DMS53 treated with DMSO at 0.1 percent for 48 hours (cell line): ENCODE measurements at regions not wholly inside any gene's neighbourhood (a gene's known extent, or its start where the extent isn't known, plus 50 kb on each side); places are given as distances from the start of the nearest gene placed in this dataset.
"Not testable (repeated sequence)": the region's sequence is repeated elsewhere in the genome, so short reads cannot be mapped to it uniquely, and the experiment has no call there.

ENCODE experiments used
- DNase-seq: peaks from one replicate; lab custom pipeline; 2025; ENCODE audit not compliant: unreplicated experiment; lab: John Stamatoyannopoulos, UW

DNA sequence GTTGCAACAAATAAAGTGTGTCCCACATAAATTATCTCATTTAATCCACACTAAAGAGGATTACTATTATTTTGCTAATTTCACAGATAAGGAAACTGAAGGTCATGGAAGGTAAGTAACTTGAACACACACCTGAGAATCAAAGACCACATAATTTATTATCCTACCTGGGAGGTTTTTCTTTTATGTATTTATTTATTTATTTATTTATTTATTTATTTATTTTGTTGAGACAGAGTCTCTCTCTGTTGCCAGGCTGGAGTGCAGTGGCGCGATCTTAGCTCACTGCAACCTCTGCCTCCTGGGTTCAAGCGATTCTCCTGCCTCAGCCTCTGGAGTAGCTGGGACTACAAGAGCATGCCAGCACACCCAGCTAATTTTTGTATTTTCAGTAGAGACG lies 1011.4 kb downstream of the VRK1 start:
- not testable (repeated sequence) for DNase-seq

DNA sequence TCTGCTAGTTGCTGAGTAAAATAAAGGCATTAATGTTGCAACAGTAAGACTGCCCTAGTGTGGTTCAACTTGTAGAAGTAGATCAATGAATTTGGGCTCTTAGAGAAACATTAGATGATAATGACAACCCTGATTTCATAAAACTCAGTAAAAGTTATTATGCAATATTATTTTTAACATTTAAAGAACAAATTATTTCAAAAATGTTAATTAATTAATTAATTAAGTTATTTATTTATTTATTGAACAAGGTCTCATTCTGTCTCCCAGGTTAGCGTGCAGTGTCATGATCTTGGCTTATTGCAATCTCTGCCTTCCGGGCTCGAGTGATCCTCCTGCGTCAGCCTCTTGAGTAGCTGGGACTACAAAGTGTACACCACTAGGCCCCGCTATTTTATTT lies 1016.4 kb downstream of the VRK1 start:
- no peak for DNase-seq

DNA sequence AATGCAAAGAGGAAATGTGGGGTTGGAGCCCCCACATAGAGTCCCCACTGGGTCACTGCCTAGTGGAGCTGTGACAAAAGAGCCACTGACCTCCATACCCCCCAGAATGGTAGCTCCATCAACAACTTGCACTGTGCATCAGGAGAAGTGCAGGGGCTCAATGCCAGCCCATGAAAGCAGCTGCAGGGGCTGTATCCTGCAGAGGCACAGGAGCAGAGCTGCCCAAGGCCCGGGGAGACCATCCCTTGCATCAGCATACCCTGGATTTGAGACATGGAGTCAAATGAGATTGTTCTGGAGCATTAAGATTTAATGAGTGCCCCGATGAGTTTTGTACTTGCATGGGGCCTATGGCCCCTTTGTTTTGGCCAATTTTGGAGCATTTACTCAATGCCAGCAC lies 1023.6 kb downstream of the VRK1 start:
- DNase-seq = no peak

DNA sequence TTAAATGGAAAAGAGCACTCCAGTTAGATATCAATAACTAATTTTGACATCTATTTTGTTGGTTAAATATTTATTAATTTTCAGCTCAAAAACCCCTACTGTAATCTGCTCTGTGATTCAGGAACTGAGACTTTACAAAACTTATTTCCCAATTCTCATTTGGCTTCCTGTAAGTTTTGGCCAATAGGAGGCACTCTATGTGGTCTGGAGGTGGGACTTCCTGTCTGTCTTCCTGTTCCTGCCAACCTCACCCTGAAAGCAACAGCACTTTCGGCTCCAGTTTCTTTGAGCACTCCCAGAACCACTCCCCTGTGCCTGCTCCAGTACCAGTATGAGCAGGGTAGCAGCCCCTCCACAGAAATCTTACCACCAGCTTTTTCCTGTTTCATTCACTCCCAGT lies 1027.0 kb downstream of the VRK1 start:
- no peak for DNase-seq

DNA sequence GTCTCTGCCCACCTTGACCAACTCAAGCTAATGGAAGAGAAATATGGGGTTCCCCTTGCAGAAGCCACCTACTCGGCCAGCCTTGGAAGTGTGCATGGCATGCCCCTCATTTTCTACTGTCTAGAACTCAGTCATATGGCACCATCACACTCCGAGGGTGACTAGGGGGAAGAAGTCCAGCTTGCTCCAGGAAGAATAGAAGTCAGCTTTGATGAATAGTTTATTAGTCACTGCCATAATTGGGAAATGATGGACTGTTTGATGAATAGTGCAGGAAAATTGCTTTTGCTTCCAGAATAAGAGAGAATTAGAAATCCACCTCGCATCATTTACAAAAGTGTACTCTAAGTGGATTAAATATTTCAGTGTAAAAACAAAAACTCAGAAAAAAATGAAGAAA lies 1030.6 kb downstream of the VRK1 start:
- DNase-seq = no peak

DNA sequence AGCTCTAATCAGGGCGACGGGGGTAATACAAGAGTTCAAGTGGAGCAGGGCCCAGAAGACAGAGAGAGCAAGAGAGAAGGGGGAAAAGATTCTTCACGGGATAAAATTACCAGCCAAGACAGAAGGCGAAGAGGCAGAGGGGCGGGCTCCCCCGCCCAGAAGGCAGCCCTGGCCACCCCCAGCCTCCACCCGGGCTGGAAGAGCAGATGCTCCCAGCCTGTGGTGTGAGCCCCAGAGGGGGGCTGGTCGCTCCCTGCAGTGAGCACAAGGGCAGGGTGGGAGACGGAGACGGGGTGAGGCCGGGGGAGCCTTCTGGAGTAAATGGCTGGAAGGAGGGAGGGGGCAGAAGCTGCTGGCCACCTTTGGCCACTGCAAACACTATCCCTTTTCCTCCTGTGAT lies 1035.6 kb downstream of the VRK1 start:
- DNase-seq = no peak

DNA sequence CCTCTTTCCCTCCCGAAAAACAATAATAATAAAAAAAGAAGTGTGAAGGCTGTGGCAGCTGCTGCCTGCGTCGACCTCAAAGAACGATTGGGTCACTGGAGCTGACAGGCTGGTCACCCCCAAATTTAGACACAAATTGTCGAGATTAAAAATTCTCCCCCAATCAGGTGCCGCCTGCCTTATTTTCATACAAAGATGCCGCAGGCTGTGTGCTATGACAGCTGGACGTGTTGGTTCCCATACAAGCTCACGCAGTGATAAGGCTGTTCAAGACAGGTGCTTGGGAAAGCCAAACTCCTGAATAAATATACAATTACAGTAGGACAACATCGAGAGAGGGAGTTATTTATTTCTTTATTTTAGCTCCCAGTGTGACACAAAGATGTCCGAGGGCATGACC lies 1041.8 kb downstream of the VRK1 start:
- no peak for DNase-seq

DNA sequence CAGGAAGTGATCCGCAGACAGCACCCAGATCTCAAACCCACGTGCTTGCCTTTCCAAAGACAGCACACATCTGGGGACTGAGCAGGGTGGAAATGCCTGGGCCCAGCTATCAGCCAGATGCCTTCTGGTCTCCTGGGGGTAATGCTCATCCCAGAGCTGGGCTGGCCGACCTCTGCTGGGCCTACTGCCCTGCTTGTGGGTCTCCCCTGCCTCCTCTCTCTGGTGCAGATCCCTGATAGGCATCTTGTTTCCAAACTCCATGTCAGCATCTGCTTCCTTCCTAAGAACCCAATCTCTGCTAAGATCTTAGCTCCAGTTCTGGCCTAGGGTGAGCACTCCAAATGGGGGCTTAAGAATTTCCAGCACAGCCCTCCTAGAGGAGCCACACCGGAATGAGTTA lies 1043.0 kb downstream of the VRK1 start:
- no peak for DNase-seq

DNA sequence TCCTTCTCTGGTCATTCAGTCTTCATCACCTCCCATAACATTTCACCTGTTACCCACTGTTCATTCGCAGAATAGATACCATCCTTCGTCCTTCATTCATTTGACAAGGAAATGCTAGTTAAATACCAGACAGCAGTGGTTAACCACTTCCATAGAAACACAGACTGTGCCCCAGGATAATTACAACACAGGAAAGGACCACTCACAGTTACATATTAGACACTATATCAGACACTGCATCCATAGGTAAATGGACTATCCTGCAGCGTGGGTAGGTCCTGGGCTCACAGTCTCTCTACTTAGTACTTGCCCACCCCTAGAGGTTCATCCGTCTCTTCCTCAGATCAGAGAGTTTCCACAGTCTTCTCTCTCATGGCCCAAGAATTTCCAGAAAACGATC lies 1044.6 kb downstream of the VRK1 start:
- DNase-seq = no peak

DNA sequence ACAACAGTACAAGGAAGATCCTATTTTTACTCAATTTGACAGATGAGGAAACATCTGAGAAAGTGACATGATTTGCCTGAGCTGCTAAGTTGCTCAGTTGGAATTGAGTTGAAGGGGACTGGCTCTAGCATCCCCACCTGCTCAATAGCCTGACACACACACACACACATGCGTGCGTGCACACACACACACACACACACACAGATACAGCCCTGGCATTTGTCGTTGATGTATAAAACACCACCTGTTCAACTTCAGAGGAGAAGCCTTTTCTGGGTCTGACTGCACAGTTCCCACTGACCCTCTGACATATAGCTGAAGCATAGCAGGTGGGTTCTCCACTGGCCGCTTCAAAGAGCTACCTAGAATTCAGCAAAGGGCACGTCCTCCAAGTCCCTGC lies 1045.9 kb downstream of the VRK1 start:
- no peak for DNase-seq

DNA sequence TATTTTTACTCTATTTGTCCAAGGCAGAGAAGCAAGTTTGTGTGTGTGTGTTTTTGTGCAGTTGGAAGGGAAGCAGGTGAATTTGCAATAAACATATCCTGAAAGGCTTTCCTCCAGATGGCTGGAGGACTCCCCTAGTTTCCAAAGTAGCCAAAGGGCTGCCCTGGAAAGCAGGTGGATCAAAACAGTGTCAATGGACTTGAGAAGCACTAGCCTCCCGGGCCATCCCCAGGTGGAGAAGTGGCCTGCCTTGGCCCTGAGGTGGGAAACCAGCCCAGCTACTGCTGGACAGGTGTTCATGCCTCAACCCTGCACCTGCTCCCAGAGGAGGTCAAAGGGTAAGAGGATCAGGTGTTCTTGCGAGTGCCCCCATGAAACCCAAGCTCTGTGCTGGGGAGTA lies 1046.9 kb downstream of the VRK1 start:
- no peak for DNase-seq

DNA sequence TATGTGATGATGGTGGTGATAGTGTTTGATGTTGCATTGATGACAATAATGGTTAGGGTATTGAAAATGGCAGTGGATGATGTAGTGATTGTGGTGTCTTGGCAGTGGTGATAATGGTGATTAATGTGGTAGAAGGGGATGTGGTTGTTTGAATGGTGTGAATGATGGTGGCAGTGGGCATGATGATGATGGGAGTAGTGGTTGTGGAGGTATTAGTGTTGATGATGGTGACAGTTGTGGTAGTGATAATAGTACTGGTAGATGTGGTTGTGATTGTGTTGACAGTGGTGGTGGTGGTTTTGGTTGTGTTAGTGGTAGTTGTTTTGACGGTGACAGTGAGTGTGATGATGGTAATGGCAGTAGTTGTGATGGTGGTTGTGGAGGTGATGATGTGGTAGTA lies 1049.0 kb downstream of the VRK1 start:
- DNase-seq = no peak

DNA sequence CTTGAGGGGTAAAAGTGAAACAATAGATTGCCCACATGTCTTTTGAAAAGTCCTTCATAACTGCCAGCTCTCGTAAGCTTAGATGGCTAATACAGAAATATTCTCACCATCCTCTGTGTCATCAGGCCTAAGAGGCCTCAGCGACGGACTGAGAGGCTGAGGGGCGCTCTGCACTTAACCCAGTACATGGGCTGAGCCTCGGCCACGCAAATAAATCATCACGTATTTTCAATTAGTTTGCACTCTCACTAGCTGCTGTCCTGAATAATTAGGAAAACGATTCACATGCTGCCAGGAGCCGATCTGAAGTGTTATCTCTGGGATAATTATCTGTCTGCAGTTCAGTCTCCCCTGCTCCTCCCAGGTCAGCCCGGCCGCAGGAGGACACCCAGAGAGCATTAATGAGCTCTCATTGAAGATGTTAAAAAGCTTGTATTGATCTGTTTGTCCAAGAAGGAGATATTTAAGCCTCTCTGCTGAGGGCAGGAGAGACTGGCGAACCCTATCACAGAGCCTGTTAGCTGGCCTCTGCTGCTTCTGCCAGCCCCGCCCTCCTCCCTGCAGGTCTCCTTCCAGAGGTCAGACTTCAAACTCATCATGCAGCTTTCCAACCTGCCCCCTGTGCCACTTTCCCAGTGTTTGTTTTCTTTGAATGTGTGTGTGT lies 1051.3 kb downstream of the VRK1 start:
- no peak for DNase-seq

DNA sequence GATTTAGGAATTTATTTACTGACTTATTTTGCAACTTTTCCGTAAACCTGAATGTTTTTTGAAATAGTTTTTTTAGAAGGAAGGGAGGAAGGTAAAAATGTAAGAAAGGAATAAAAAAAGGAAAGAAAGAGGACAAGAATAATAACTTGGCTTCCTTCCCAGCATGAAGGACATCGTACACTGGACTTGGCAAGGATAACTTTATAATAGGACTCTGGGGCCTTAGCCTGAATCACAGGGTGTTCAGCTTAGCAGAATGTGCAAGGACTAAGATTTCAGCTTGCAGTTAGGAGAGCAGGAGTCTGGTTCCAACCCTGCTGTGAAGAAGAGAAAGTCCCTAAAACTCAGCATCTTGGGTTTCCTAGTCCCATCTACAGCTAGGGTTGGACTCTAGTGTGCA lies 1053.3 kb downstream of the VRK1 start:
- DNase-seq = no peak

DNA sequence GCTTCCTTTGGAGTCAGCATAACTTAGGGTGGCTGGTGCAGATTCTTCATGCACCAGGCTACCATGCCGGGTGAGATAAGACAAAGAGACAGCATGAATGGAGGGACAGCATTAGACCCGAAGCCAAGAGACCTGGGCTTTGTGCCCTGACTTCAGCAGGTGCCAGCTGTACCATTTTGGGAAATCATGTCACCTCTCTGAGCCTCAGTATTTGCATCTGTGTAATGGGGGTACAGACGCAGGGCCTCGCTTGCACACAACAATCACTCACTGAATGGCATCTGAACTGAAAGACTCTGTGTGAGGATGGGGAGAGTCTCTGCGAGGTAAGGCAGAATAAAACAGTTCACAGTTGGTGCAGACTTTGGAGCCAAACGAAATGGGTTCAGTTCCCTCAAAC lies 1053.7 kb downstream of the VRK1 start:
- no peak for DNase-seq

DNA sequence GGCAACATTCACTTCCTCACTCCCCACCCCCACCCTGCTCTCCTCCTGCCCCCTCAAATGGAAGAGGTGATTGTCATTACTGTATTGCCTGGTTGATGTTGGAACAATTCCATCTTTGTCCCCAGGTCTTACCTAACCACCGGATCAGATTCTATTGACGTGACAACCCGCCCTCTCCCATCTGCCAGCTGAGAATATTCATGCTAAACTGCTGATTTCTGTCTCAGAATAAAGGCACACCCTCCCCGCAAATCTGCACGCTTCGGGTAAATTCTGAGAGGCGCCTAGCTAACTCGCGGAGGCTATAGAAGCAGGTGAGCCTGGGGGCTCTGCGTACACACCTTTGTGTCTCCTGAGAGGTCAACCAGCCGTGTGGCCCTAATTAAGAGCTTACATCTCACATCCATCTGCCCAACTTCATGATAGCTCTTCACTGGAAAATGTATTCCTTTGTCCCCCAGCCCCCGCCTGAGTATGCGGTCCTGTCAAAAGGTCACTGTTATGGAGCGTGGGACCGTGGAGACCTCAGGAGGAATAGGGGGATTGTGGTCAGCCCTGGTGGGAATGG lies 1054.3 kb downstream of the VRK1 start:
- DNase-seq = no peak

DNA sequence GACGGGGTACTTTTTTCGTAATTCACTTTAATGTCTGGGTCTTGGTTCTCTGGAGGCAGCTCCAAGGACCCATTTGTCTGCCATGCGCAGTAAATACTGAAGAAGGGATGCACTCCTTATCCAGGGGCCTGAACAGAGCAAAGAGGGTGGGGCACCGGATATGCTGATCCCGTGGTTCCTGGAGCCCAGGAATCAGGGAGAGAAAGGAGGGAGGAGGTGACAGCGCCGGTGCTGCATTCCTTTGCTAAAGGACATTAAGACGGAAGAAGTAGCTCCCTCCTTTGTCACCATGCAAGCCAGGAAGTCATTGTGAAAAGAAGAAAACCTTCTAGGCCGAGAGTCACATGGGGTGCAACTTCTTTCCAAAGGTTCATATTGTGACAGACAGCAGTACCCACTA lies 1057.7 kb downstream of the VRK1 start:
- DNase-seq = no peak

DNA sequence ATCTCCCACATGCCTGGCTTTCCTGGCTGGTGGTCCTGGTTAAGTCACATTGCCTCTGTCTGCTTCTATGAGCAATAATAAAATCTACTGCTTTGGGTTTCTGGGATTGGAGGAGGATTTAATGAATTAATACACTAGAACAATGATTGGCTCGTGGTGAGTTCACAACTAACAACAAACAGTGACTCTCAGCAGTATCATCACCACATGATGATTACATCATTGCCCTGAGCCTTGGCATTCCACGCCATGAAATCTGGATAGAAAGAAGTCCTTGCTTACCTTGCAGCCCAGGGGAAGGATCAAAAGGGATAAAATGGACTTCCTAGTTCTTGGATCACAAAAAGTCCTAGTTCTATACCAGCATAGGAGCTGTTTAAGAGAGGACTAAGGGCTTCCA lies 1069.0 kb downstream of the VRK1 start:
- no peak for DNase-seq

DNA sequence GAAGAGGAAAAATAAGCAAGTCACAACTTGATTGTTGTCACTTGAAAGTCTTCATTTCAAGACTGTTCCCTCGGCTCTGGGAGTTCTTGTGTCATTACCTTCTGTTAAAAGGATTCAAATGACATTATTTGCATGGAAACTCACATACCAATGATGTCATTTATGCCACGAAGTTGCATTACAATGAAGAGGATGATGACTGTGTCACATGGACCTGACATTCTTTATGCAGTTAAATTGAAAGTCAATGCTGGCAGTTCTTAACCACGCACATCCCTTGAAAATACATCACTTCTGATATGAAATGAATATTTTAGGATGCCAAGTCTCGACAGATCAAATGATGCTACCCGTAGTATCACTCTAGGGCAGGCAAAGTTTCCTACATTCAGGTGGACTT lies 1069.5 kb downstream of the VRK1 start:
- DNase-seq = no peak

DNA sequence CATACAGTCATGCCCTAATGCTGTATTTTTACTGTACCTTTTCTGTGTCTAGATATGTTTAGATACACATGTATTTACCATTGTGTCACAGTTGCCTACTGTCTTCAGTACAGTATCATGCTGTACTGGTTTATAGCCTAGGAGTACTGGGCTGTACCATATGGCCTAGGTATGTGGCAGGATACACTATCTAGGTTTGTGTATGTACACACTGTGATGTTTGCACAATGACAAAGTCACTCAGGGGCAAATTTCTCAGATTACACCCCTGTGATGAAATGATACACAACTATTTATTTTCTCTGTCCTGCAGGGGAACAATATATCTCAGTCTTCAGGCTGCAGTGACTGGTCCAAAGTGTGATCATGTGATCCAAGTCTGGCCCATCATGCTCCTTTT lies 1076.1 kb downstream of the VRK1 start:
- peak; percentile 3 for DNase-seq

DNA sequence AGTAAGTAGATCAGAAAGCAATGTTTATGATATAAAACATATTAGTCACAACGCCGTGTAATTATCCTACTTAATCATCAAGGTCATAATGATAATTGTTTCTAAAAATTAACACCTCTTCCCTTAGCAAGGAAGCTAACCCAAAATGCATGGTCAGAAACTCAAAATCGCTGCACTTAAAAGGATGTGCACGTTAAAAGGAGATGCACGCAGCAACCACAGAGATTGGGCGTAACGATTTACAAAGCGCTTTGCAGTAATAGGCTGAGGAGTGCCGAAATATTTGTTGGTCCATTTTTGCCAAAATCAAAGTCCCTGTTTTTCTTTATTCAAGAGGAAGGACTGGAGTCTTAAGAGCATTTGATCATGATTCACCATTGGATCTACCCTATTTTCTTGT lies 1077.2 kb downstream of the VRK1 start:
- DNase-seq = no peak

DNA sequence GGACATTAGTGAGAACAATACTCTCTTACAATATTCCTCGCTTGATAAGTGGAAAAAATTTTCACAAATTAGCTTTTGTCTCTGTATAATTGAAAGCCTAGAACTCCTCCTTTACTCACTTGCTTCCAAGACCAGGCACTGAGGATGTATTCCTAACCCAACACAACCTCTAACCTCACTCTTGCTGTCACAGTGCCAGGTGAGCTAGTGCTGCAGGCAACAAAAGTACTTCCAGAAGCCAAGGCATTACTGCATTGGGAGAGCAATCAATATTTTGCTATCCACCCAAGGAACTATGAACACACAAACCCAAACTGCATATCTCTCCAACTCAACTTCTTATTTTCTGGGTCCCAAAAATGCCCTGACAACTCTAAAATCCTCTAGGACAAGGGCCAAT lies 1081.0 kb downstream of the VRK1 start:
- no peak for DNase-seq

DNA sequence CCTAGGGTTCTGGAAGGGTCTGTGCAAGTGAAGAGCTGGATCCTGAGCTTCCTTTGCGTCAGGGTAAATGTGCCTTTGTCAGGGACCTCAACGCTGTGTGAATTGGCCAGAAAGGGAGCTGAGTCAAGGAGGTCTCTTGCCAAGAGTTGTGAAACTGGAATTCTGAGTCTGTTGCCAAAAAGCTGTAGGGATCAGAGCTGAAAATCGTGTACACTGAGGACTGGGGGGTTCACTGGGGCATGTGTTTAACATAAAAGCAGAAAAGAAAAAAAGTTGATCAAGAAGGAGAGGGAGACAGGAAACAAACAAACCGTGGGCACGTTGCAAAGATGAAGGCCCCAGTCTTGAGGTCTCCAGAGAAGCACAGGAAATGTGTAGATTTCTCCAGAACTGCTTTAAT lies 1081.5 kb downstream of the VRK1 start:
- DNase-seq = no peak
